ENCODE measurements at regions not wholly inside any gene's neighbourhood (a gene's known extent, or its start where the extent isn't known, plus 50 kb on each side); places are given as distances from the start of the nearest gene placed in this dataset.

DNA sequence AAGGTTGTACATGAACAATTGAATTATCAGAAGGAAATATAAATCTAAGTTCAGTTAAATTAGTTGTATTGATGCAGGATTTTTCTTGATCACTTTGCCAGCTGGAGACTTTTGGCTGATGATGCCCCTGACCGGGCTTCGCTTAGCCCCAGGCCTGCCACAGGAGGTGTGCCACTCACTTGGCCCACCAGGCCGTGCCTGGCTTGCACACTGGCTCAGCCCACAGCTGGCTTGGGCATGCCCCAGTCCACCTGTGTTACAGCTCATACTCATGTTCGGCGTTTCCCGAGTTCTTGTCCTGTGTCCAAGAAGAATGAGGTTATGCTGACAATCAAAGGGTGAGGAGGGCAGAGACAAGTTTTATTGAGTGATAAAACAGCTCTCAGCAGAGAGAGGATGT lies 773.9 kb upstream of the FANCL start:
- no peak for DNase-seq (ENCODE audit: low read depth)

DNA sequence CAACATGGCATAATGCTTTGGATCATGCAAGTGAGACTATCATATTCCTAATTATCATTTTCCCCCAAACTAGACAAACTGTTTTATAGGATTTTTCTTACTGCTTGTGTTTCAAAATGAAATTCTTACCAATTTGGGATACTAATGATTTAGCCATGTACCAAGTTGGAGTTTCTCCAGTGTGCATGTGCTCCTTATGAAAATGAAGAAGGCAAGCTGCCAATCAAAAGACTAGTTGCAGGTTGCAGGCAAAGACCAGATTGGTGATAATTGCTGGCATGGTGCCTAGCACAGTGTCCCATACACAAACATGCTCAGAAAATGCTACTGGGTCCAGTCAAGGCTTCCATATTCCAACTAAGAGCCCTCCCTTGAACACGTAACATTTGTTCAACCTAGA lies 771.8 kb upstream of the FANCL start:
- no peak for DNase-seq (ENCODE audit: low read depth)

DNA sequence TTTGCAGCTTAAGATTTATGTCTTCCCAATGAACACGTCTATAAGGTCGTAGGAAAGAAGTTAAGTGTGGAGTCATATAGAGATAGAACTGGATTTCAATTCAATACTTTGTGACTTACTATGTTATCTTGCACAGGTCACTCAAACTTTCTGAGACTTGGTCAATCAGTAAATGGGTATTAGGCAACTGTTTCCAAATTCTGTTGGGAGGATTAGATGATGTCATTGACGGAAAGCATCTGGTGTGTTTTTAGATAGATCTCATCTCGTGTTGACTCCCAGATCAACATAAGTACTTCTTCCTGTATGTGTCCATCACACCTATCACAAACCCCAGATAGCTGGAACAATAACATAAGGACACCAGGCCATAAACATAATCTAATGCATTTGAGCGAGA lies 771.1 kb upstream of the FANCL start:
- no peak for DNase-seq (ENCODE audit: low read depth)

DNA sequence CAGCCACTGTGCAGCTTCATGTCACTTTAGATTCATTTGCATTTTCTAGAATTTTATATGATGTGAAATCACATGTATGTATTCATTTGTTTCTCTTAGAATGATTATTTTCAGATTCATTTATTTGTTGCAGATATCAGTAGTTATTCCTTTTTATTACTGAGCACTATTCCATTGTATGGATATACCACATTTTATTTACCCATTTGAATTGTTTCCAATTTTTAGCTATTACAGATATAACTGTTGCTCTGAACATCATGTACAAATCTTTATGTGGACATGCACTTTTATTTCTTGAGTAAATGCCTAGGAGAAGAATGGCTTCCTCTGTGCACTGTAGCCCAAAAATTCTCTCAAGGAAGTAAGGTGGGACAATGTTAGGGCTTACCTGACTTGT lies 767.8 kb upstream of the FANCL start:
- no peak for DNase-seq (ENCODE audit: low read depth)

DNA sequence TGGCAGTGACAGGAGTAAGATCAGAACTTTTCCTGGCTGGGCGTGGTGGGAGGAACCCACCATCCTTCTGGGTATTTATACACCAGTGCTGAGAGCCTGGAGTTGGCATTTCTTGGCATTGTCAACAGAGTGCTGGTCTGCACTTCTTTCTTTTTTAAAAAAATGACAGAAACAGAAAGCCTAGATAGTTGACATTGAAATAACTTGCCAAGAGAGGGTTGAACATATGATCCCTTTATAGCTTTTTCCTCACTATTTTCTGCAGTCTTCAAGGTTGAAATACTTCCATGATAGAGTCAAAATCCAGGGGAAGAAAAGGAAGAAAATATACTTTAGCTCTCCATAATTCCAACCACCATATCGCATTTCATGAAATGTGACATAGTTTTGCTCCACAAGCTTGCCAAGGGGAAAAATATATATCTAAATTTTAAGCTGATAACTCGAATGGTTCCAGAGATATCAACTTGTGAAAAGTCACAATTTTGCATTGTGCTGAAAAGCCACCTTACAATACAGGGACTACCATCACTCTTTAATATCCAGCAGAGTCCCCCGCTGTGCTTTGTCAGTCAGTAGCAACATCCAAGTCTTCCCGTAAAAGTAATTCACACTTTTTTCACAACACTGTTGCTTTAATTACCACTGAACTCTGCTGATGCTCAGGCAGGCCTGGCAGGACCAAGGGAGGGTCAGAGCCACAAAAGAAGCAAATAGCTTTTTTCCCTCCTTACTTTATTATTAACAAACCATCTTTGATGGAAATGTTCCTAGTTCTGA lies 764.9 kb upstream of the FANCL start:
- DNase-seq (ENCODE audit: low read depth): no peak

DNA sequence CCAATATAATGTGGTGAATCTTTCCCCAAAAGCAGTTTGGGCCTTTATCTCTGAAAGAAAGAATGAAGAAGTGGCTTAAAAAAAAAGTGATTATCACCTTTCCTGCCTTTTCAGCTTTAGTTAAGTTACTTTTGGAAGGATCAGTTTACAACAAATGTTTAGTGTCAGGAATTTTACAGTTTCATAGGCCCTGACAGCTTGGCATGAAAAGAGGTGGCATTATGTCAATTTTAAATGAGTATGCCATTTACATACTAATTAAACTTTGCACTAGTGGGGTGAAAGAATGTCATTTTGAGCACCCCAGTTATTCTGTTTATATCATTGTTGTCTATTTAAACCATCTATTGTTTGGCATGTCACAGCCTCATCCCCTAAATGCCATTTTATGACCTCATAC lies 763.5 kb upstream of the FANCL start:
- no peak for DNase-seq (ENCODE audit: low read depth)

DNA sequence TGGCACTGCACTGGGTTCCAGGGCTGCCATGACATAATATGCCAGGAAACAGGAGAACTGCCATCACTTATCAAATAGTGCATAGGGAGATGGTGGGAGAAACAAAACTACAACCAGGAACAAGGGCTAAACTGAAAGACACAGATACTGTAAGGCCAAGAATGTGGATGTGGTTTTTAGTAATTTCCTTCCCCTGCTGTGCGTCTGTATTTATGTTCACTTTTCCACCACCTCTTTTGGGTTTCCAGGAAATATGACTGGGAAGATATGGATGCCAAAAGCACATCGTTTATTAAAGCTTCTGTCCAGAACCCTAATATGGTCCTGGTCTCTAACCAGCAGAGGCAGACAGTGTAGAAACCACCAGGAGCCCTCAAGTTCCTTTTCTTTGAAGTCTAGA lies 759.7 kb upstream of the FANCL start:
- DNase-seq (ENCODE audit: low read depth): peak; percentile 64

DNA sequence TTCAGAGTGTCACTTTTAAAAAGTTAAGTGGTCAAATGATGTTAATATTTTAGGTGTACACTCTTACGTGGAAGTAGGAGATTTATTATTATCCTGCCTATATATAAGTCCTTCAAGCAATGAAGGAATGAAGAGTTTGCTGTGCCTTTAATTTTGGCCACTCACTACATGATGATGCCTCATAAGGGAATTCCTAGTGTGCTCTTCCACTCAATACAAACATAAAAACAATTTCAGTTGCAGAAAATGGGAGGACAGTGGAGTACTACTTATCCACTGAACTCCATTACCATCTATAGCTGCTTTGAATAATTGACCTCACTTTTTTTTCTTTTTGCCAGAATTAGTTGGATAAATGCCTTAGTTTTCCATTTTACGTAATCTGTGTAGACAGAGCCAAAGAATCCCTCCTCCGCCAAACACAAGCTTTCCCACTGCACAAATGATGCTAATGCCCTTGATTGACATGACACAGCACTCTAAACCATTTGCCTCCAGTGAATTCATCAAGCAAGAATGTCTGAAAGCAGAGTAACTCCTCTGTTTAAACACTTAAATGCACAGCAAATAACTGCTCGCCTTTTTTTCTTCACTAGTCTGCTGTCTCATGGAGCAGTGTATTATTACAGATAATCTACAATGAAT lies 751.1 kb upstream of the FANCL start:
- peak; percentile 57 for DNase-seq (ENCODE audit: low read depth)

DNA sequence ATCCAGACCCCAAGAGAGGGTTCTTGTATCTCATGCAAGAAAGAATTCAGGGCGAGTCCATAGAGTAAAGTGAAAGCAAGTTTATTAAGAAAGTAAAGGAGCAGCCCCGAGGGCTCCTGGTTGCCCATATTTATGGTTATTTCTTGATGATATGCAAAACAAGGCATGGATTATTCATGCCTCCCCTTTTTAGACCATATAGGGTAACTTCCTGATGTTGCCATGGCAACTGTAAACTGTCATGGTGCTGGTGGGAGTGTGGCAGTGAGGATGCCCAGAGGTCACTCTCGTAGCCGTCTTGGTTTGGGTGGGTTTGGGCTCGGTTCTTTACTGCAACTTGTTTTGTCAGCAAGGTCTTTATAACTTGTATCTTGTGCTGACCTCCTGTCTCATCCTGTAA lies 750.2 kb upstream of the FANCL start:
- peak; percentile 11 for DNase-seq (ENCODE audit: low read depth)

DNA sequence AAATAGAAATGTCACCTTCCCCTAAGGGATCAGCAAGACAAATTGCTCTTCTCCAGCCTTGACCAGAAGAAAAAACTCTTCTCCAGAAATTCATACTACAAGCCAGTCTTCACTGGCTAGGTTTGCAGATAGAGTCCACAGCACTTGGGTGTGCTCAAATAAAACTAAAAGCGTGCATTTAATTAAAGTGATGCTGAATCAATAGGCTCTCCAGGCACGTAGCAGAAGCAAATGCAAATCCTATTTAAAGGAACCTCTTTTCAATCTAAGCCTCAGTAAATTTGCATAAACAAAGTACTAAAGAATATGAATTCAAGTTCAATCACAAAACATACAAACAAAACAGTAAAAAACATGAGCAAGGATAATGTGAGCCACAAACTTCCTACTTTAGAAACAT lies 744.4 kb upstream of the FANCL start:
- no peak for DNase-seq (ENCODE audit: low read depth)

DNA sequence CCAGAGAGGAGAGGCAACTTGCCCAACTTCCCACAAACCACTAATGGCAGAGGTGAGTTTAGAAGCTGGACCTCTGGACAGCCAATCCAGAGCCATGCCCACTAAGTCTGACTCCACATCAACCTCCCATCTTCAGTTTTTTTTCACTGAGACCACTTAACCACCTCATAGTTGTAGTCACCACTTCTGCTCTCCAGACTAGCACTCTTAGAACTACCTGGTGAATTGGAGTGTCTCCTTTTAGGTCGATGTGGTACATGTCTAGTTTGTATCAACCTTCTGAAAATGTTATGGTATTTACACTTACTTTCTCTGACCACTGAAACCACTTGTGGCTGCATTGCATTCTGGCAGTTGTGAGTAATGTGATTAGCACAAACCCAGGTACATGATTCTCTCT lies 743.6 kb upstream of the FANCL start:
- peak; percentile 51 for DNase-seq (ENCODE audit: low read depth)

DNA sequence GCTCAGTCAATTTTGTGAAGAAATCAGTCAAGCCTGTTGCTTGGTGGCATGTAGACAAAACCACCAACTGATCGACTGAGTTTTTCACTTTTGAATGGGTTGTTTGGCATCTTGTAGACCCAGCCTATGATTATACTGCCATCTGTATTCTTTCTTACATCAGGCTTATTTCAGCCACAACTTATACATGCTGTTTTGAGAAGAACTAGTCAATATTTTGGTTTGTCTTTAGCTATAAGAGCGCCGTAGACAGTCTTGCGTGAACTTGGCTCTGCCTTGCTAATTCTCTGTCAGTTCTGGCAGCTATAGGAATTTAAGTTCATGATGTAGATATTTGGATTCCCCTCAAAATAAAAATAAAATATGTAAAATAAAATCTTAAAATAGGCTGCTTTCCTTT lies 742.0 kb upstream of the FANCL start:
- no peak for DNase-seq (ENCODE audit: low read depth)

DNA sequence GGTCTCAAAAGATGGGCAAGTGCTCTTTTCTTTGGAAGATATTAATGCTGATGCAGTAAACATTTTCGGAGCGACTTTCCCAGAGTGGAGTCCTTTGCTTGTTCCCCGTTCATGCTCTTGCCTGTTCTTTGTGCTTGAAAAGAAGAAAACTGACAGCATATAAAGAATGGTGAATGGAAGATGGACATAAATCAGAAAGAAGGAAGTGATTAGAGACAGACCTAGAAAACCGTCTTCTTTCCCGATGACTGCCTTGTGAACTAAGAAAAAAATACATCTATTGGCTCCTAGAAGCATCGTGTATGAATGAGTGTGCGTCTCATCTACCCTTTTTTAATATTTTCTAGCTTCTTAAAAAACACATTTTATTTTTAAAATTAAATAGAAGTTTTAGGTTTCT lies 740.1 kb upstream of the FANCL start:
- no peak for DNase-seq (ENCODE audit: low read depth)

DNA sequence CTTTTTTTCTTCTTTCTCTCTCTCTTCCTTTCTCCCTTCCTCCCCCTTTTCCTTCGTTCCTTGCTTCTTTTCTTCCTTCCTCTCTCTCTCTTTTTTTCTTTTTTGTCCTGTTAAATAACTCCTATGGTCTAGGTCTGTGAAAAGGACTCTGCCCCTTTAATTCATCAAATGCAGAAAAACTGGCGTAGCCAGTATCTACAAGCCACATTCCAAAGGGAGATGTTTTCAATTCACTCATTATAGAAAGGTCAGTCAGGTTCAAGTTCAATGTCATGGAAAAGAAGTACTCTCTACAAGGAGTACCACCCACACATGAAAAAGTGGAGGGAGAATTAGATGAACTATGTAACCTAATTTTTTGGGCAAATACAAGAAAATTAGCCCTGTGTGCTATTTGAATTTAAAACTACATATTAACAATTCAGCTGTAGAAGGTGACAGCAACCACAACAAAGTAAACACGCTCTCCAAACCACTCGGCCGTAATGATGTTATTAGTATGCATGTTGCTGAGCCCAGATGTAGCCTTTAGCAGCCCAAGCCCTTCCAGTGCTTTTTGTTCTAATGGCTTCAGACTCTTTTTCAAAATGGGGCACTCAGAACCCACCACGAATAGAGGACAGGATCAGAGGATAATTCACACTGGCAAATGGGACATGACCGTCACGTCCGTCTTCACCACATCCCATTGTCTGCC lies 735.4 kb upstream of the FANCL start:
- DNase-seq (ENCODE audit: low read depth): no peak

DNA sequence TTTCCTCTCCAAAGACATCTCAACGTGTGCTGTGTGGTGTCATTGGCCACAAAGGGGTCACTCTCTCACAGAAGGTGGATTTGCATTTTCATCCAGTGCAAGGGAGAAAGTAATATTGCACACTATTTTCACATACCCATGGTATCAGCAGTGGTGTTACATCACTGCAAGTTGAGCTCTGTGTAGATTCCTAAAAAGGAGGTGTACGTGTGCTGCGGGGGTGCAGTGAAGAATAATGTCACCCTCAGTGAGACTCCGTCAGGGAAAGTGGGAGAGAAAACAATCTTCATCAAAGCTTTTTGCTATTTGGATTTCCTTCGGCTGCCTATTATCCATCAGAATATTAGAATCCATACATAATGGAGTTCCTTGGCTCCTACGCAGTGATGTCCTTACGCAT lies 733.8 kb upstream of the FANCL start:
- DNase-seq (ENCODE audit: low read depth): no peak

DNA sequence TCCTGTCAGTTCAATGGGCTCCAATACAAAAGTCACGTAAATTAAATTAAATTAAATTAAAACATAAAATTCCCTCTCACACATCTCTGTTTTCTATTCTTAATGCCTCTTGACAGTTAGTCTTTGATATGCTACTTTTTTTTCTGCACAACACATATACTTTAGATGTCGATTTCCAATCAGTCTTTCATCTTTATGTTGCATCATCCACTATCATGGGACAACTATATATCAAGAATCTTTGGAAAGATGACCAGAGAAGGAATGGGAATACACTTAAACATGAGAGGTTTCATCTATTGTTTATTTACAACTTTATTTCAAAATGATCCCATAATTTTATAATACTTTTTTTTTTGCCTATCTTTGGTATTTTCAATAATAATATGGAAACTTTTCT lies 733.3 kb upstream of the FANCL start:
- DNase-seq (ENCODE audit: low read depth): no peak

DNA sequence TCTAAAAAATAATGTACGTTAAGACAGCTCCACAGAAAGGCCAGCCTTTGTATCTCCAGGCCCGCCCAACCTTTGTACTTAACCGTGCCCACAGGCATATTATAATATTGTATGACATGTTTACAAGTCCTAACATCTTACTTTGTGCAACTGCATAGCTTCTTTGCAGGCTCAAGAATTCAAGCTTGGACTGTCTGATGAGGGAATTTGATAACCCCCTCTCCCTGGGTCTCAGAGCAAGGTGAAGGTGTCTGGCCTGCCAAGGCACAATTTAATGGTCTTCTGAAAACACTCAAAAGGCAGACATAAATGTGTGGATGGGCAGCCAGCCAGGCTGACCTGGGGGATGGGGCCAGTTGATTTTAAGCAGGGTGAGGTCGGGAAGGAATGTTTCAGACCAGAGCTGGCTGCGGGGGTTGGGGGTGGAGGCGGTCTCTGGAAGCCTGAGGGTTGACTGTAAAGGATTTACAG lies 732.7 kb upstream of the FANCL start:
- peak; percentile 52 for DNase-seq (ENCODE audit: low read depth)

DNA sequence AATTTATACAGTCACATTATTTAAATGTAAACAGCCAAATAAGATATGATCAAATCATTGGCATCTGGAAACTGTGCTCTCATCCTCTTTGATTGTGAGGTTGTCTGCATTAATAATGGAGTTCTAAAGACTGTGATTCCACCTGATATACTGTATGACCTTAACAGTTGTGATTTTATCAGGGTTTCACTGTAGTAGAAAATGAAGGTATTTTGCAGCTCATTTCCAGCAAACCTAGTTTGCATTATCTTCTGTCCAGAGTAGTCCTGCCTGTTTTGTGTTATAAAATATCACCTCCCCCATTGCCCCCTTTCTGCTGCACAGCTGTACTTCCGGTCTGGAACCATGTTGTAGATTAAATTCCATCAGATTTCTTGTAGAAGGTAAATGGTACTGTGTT lies 731.6 kb upstream of the FANCL start:
- no peak for DNase-seq (ENCODE audit: low read depth)

DNA sequence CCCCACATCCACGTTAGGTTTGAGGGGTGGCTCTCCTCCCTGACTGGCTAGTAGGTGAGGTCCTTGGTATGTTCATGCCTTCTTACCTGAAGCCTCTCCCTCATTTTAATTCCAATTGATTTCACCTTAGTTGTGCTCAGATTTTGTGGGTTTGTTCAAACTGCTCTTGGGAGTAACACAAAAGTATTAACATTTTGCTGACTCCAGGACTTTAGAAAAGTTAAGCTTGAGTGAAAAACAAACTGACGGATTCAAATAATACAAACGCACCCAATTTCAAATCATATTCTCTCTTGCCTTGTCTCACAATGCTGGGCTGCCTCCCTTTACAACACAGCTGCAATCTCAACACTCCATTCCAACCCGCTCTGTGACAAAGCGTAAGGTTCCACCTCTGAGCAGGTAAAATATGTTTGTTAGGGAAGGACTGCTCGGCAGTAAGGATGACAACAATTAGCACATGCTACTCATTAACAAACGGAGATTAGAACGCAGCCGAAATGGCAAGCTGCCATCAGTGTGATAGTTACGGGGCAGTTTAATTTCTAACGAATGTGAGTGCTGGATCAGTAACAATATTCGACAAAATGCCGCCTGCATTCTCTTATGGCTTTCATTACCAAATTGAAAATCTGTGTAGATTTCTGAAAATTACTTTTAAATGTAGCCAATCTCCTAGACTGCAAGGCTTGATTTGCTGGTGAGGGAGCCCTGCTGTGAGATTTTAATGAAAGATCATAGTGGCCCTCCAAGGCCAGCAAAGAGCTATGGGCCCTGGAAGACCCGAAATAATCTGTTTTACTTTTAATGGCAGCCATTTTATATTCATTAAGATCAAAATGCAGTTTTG lies 730.6 kb upstream of the FANCL start:
- DNase-seq (ENCODE audit: low read depth): no peak

DNA sequence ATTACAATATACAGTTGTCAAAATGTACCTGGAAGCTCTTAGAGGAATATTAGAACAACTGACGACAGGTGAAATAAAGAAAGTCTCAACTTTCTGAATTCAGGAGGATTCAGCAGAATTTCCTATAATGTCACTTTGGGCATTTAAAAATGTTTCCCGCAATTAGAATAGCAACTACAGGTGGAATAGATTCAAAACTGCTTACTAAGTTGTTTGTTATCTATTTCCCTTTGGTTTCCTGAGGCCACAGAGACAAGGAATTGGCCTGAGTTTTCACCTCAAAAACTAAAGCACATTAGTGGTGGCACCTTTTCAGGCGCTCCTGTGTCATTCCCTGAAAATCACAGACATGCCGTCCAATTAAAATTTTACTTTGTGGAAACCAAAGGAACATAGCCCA lies 729.2 kb upstream of the FANCL start:
- no peak for DNase-seq (ENCODE audit: low read depth)

DNA sequence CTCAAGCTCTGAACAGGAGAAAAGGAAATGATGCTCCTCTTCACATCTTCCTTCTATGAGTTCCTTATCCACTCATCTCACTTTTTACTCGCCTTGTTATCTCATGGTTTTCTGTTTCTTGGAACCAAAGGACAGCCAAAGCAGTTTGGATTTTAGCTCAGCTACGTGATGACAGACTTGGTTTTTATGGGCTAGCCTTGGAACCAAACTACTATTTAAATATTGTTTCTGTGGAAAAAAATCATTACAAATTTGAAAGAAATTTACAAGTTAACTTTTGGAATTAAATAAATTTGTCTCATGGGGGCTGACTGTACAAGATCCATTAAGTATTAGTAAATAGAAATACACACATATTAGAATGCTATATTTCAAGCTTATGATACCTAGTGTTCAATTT lies 727.8 kb upstream of the FANCL start:
- DNase-seq (ENCODE audit: low read depth): no peak

DNA sequence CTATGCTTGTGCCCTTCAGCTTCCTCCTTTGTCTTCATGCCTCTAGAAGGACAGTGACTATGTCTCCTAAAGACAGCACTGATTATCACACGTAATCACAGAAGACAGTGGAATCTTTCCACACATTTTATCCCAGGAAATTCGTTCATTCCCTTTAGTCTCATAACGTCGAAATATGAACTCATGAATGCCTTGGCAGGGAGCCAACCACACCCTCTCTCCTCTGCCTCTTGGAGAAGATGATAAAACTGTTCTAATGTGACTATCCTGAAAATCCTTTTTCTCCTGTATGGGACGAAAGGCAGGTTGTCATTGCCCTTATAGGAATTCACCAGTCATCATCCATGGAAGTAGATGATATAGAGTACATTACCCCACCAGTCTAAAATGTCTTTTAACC lies 726.6 kb upstream of the FANCL start:
- DNase-seq (ENCODE audit: low read depth): peak; percentile 24
